Ishikawa (cell line): ENCODE measurements at regions not wholly inside any gene's neighbourhood (a gene's known extent, or its start where the extent isn't known, plus 50 kb on each side); places are given as distances from the start of the nearest gene placed in this dataset.

Source experiments
- TAF1 ChIP-seq: IDR thresholded peaks from 2 replicates; pipeline ENCODE4 v1.6.1; 2012; ENCODE audit warnings: low read depth, mild to moderate bottlenecking
- YY1 ChIP-seq: IDR thresholded peaks from 2 replicates; pipeline ENCODE4 v1.6.1; 2012; ENCODE audit warnings: low read depth

GRCh38 chr2:155502766-155503165, 804.3 kb downstream of the KCNJ3 start:
- TF ChIP-seq YY1 (no peak), TAF1 (no peak)
